Stimulated activated naive CD8-positive, alpha-beta T cell treated with anti-CD3 and anti-CD28 coated beads, Interleukin-15, Interleukin-2, amounts not matched to agents 100 ng/mL and 50 ng/mL, for 24 hours (primary cell): ENCODE measurements at regions not wholly inside any gene's neighbourhood (a gene's known extent, or its start where the extent isn't known, plus 50 kb on each side); places are given as distances from the start of the nearest gene placed in this dataset.

Experiments used
- H3K27ac Mint-ChIP-seq: one replicate; pipeline ENCODE4 v1.8.0; 2021; ENCODE audit warnings: mild to moderate bottlenecking, mixed read lengths
- H3K27me3 Mint-ChIP-seq: one replicate; pipeline ENCODE4 v1.8.0; 2021; ENCODE audit warnings: mixed read lengths
- H3K36me3 Mint-ChIP-seq: one replicate; pipeline ENCODE4 v1.8.0; 2021; ENCODE audit warnings: low read depth, mixed read lengths
- H3K4me1 Mint-ChIP-seq: one replicate; pipeline ENCODE4 v1.8.0; 2021; ENCODE audit warnings: low read depth, mixed read lengths
- H3K4me3 Mint-ChIP-seq: one replicate; pipeline ENCODE4 v1.8.0; 2021; ENCODE audit warnings: mild to moderate bottlenecking, mixed read lengths
- H3K9me3 Mint-ChIP-seq: one replicate; pipeline ENCODE4 v1.8.0; 2021; ENCODE audit warnings: mixed read lengths

DNA sequence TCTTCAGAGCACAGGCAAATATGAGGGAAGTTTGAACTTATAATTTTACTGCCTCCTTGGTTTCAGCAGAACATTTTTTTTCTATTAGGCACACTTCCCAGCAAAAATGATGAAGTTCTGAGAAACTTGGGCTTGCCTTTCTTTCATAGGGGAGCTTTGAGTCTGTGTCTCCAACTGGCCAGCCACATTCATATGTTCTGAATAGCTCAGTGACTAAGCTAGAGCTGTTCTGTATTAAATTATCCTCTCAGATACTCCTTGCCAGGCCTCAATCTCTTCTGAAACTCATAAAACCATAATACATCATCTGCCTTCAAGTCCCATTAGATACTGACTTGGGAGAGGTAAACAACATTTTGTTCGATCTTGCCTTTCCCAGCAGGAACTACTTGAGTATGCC is 476.5 kb downstream of the GPAM start:
- H3K9me3 Mint-ChIP-seq = peaks cover 8% of the 10 kb centered on the region
- H3K4me1 Mint-ChIP-seq = no peaks in the 10 kb centered on the region
- no peak overlapping the region for H3K4me3 Mint-ChIP-seq
- H3K27ac Mint-ChIP-seq = no peak overlapping the region
- no peaks in the 10 kb centered on the region for H3K36me3 Mint-ChIP-seq
- H3K27me3 Mint-ChIP-seq = no peaks in the 10 kb centered on the region

DNA sequence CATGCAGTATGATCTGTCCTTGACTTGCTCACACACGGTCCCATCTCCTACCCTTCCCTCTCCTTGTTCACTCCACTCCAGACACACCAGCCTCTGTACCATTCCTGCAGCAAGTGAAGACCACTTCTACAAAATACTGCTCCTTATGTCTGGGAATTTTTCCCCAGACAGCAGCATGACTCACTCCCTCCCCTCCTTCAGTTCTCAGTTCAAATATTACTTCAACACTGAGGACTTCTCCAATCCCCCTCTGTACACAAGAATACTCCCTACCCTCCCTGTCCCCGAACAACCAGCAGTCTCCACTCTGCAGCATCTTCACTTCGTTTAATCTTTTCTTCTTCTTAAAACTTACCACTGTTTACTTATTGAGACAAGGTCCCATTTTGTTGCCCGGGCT is 474.0 kb downstream of the GPAM start:
- no peaks in the 10 kb centered on the region for H3K4me1 Mint-ChIP-seq
- H3K36me3 Mint-ChIP-seq = no peaks in the 10 kb centered on the region
- H3K4me3 Mint-ChIP-seq = no peak overlapping the region
- H3K9me3 Mint-ChIP-seq = peaks cover 4% of the 10 kb centered on the region
- no peaks in the 10 kb centered on the region for H3K27me3 Mint-ChIP-seq
- no peak overlapping the region for H3K27ac Mint-ChIP-seq

DNA sequence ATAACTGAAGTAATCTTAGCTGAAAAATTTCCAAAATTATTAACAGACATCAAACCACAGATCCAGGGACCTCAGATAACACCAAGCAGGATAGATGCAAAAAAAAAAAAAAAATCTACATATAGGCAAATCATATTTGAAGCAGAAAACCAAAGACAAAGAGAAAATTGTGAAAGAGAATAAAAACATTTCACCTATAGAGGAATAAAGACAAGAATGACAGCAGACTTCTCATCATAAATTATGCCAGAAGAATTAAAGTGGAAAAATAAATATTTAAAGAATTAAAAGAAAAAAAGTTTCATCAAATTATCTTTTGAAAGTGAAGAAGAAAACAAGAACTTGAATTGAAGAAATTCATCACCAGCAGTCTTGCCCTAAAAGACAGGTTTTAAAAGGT is 467.5 kb downstream of the GPAM start:
- H3K4me3 Mint-ChIP-seq = no peak overlapping the region
- no peaks in the 10 kb centered on the region for H3K4me1 Mint-ChIP-seq
- no peaks in the 10 kb centered on the region for H3K27me3 Mint-ChIP-seq
- no peaks in the 10 kb centered on the region for H3K36me3 Mint-ChIP-seq
- no peak overlapping the region for H3K27ac Mint-ChIP-seq
- H3K9me3 Mint-ChIP-seq = peaks cover 12% of the 10 kb centered on the region

DNA sequence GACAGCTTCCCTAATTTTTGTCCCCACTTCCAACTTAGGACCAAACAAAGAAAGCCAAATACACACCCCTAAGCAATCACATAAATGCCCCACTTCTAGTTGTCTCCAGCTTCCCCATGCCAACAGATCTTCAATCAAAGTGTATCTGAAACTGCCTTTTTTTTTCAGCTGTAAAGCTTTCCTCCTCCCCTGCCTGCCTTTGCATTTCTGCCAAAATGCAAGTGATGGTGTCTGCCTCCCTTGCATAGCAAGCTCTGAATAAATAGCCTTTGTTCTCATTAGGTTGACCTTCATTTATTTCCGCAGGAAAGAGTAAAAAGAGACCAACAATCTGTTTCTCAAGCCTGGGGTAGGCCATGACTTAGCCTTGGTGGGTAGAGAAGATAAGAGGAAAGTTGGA is 459.4 kb downstream of the GPAM start:
- no peaks in the 10 kb centered on the region for H3K36me3 Mint-ChIP-seq
- peaks cover 6% of the 10 kb centered on the region for H3K27me3 Mint-ChIP-seq
- no peaks in the 10 kb centered on the region for H3K4me1 Mint-ChIP-seq

DNA sequence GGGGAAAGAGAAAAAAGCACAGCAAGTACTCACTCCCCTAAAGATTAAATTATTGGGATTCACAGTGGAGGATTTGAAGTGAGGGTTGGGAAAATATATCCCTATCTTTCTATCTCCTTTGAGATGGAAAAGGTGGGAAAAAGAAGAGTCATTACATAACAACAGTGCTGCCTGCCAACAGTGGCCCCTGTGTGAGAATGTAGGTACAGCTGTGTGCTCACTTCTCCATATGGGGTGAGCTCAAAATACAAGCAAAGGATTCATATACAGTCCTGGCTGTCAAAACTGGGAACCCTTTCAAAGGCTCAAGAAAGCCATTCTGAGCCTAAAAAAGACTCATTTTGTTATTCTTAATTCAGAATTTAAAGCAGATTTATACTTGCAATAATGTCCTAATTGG is 458.5 kb downstream of the GPAM start:
- no peaks in the 10 kb centered on the region for H3K4me1 Mint-ChIP-seq
- H3K27ac Mint-ChIP-seq = no peak overlapping the region
- no peaks in the 10 kb centered on the region for H3K9me3 Mint-ChIP-seq
- H3K36me3 Mint-ChIP-seq = no peaks in the 10 kb centered on the region
- H3K4me3 Mint-ChIP-seq = no peak overlapping the region
- peaks cover 6% of the 10 kb centered on the region for H3K27me3 Mint-ChIP-seq

More for the DNA sequence above, 459.4 kb downstream of the GPAM start:
- no peaks in the 10 kb centered on the region for H3K9me3 Mint-ChIP-seq
- H3K27ac Mint-ChIP-seq = no peak overlapping the region
- no peak overlapping the region for H3K4me3 Mint-ChIP-seq

DNA sequence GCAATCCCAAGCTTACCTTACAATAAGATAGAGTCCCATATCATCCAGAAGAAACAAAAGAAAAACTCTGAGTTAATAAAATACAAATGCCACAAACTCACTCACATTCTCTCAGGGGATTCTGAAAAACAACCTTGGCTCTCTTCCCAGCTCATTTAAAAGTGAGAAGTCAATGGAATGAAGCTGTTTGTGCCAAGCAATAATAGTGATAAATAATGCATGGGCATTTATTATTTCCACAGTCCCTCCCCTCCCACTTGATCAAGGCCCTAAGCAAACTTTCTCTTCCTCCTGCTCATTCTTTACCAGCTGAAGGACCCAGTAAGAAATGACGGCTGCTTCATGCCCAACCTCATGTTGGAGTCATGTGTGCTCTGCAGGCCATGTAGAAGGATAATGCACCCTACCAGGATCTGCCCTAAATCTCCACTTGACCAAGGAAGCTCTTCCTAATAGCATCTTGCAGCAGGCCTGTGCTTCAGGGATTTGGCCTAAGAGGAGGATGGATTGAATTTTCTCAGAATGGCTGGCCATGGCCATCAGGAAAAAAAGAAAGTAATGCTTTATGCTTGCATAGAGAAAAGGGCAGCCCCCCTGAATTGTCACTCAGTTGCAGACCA is 451.3 kb downstream of the GPAM start:
- Mint-ChIP-seq H3K27ac (no peak overlapping the region), H3K36me3 (no peaks in the 10 kb centered on the region), H3K9me3 (peaks cover 6% of the 10 kb centered on the region), H3K27me3 (no peaks in the 10 kb centered on the region), H3K4me3 (no peak overlapping the region), H3K4me1 (no peaks in the 10 kb centered on the region)

DNA sequence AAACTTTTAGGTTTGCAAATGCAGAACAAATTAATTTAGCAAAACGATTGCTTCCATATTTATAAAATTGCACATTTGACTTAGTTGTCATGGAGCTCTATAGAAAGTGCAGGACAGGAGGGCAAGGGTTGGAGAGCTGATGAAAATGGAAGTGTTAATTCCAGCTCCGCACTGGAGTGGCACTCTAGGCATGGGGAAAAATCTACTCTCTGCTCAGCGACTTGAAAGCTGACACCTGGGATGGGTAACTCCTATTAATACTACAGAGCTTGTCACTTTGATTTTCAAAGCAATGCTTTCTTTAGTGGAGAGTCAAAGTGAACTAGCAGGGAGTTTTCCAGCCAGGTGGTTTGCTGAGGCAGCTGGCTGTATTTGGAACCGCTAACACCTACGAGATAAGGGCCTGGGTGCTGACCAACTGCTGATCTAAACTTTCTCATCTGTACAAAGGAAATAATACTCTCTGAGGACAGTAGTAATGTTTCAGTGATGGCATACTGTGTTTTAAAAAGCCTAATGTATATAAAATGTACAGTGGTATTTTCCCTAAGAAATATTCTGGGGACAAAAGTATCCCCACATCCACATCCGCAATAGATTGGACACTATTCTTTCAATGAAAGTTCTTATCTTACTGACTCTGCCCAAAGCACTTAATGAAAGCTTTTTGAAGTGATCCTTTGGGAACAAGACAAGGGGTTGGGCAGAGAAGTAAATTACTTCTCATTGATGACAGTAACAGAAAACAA is 444.3 kb downstream of the GPAM start:
- H3K4me1 Mint-ChIP-seq = no peaks in the 10 kb centered on the region
- H3K27me3 Mint-ChIP-seq = no peaks in the 10 kb centered on the region

DNA sequence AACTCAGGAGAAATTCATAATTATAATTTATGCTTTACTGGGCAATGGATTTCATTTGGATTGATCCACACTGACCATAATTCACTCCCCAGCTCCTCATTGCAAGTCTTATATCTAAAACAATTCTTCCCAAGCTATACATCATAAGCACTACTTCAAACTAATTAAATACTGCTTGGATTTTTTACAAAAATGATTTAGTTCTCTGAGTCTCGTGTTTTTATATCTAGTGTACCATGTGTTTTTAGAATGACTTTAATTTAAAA is 443.8 kb downstream of the GPAM start:
- H3K9me3 Mint-ChIP-seq = peaks cover 6% of the 10 kb centered on the region
- no peak overlapping the region for H3K27ac Mint-ChIP-seq
- no peaks in the 10 kb centered on the region for H3K36me3 Mint-ChIP-seq
- no peaks in the 10 kb centered on the region for H3K4me1 Mint-ChIP-seq
- no peaks in the 10 kb centered on the region for H3K27me3 Mint-ChIP-seq
- H3K4me3 Mint-ChIP-seq = no peak overlapping the region

More for the DNA sequence above, 444.3 kb downstream of the GPAM start:
- H3K27ac Mint-ChIP-seq = no peak overlapping the region
- no peak overlapping the region for H3K4me3 Mint-ChIP-seq
- peaks cover 6% of the 10 kb centered on the region for H3K9me3 Mint-ChIP-seq
- no peaks in the 10 kb centered on the region for H3K36me3 Mint-ChIP-seq

DNA sequence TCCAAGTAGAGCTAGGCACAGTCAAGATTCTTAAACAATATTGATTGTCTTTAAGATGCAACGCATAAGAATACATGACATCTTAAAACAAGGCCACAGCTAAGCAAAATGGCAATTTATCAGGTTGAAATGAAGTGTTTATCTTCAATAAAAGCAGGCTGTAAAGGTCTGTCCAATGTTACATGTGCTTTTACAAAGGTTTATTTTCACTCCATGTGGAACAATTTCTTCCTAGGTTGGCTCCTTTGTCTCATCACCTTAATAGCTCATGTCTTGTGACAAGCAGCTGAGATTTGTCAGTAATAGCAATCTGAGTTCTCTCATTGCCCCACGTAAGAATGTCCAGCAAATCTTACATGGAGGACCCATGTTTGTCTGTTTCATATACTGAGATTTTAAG is 437.6 kb downstream of the GPAM start:
- H3K4me3 Mint-ChIP-seq = no peak overlapping the region
- H3K36me3 Mint-ChIP-seq = no peaks in the 10 kb centered on the region
- H3K27ac Mint-ChIP-seq = no peak overlapping the region
- no peaks in the 10 kb centered on the region for H3K4me1 Mint-ChIP-seq
- no peaks in the 10 kb centered on the region for H3K27me3 Mint-ChIP-seq
- no peaks in the 10 kb centered on the region for H3K9me3 Mint-ChIP-seq

DNA sequence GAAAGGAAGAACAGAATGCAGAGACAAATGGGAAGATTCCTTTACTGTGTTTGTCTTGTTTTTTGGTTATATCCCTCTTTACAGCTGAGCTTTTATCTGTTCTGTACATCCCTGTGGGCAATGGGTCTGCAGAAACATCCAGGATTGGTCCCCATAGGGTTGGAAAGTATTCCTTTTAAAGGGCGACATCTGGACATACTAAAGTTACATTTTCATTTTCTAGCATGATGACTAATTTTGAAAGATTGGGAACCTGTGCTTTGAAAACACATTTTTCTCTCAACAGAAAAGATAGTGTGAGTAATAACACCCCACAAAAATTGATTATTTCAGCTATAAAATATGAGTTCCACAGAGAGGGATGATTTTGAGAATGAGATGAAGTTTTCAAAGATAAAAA is 435.8 kb downstream of the GPAM start:
- no peaks in the 10 kb centered on the region for H3K27me3 Mint-ChIP-seq
- no peaks in the 10 kb centered on the region for H3K4me1 Mint-ChIP-seq
- H3K9me3 Mint-ChIP-seq = no peaks in the 10 kb centered on the region
- H3K27ac Mint-ChIP-seq = no peak overlapping the region
- H3K4me3 Mint-ChIP-seq = no peak overlapping the region
- H3K36me3 Mint-ChIP-seq = no peaks in the 10 kb centered on the region

DNA sequence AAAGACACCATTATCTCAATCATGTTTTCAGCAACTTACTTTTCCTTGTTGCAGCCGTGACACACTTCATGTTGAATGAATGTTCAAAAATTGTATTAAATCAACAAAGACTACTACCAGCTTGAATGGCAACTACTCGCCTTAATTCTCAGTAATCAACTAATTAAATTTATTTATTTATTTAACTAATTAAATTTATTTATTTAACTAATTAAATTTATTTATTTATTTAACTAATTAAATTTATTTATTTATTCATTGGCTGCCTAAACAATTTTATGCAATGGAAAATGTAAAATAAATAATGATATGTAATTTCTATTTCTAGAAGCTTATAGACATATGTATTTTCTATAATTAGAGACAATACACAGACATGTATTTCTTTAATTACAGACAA is 435.4 kb downstream of the GPAM start:
- H3K36me3 Mint-ChIP-seq = no peaks in the 10 kb centered on the region
- H3K4me3 Mint-ChIP-seq = no peak overlapping the region
- no peak overlapping the region for H3K27ac Mint-ChIP-seq
- H3K4me1 Mint-ChIP-seq = no peaks in the 10 kb centered on the region
- H3K9me3 Mint-ChIP-seq = no peaks in the 10 kb centered on the region
- no peaks in the 10 kb centered on the region for H3K27me3 Mint-ChIP-seq

DNA sequence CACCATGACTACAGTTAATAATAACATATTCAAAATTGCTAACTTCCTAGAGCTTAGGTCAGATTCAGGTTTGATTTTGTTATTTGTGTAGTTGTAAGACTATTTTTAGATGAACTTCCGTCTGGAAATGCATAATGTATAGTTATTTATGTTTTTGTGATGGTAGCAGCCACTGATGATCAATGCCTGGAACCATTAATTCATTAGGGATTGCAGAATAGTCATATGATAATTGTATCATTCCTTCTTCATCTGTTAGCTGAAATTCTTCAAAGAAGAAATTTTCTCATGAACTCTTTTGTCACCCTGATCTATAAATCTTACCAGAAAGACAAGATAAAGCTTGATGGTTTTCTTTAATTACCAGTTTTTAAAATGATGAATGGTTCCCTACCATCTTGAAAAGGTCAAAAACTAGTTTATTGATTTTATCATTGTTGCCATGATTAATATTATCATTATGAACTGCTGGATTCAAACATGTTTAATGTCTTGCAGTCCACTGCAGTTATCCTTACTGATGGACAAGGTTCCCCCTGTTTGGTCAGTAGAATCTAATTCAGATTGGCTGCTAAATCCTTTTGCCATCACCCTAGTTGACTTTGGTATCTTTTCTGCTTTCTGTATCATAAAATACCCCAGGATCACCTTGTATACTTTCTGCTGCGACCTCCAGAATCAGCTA is 433.3 kb downstream of the GPAM start:
- H3K27ac Mint-ChIP-seq = no peak overlapping the region

DNA sequence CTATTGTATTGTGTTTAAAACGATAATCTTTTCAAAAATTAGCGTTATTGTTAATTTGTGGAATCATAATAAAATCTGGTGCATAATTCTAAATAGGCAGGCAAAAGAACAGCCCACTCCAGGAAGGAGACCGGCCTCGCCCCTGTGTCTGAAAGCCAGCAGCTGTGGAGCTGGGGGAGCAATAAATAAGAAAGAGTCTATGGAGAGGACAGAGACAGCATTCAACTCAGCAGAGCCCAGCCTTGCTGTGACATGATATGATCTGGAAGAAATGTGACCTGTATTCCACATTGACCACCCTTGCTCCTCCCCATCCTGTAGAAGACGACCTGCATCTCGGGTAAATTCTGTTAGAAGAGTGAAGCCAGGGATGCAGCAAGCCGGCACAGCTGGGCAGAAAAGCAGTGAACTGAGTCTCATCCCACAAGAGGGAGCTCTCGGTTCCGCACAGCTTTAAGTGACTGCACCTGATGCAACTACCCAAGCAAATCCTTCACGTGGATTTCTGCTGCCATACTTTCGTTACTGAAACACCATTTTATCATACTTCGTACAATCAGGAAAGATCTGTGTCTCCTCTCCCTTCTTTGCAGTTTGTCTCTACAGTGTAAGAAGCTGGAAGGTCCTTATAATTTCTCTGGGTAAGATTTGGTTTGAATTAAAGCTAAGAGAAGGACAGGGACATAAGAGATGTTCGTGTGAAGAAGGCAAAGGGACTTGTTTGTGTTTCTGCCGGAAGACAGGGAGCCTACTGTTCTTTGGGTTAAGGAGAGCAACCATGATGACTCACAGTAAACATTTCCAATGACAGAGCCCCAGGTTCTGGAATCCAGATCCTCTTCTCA is 427.1 kb downstream of the GPAM start:
- Mint-ChIP-seq H3K27me3 (peaks cover 29% of the 10 kb centered on the region), H3K36me3 (no peaks in the 10 kb centered on the region), H3K9me3 (no peaks in the 10 kb centered on the region), H3K4me1 (no peaks in the 10 kb centered on the region), H3K4me3 (no peak overlapping the region), H3K27ac (no peak overlapping the region)

More for the DNA sequence above, 433.3 kb downstream of the GPAM start:
- H3K36me3 Mint-ChIP-seq = no peaks in the 10 kb centered on the region
- no peaks in the 10 kb centered on the region for H3K9me3 Mint-ChIP-seq
- H3K27me3 Mint-ChIP-seq = peaks cover 2% of the 10 kb centered on the region
- H3K4me1 Mint-ChIP-seq = no peaks in the 10 kb centered on the region
- H3K4me3 Mint-ChIP-seq = no peak overlapping the region

DNA sequence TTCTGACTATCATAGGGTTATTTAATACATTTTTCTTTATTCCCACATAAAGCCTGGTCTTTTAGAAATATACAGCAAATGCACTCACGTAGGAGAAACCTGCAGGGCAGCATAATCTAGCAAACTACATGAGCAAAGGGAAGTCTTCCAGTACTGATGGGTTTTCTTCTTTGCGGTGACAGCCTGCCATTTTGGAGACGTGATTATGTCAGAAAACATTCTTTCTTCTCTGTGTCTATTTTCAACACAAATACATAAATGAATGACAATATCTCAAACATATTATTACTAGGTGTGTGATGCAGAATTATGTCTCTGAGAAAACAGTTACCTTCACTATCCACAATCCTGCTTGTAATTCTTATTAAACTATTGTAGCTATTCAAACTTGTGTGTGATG is 425.0 kb downstream of the GPAM start:
- peaks cover 29% of the 10 kb centered on the region for H3K27me3 Mint-ChIP-seq
- H3K4me1 Mint-ChIP-seq = no peaks in the 10 kb centered on the region
- H3K9me3 Mint-ChIP-seq = no peaks in the 10 kb centered on the region
- H3K36me3 Mint-ChIP-seq = no peaks in the 10 kb centered on the region
- H3K4me3 Mint-ChIP-seq = no peak overlapping the region
- no peak overlapping the region for H3K27ac Mint-ChIP-seq

DNA sequence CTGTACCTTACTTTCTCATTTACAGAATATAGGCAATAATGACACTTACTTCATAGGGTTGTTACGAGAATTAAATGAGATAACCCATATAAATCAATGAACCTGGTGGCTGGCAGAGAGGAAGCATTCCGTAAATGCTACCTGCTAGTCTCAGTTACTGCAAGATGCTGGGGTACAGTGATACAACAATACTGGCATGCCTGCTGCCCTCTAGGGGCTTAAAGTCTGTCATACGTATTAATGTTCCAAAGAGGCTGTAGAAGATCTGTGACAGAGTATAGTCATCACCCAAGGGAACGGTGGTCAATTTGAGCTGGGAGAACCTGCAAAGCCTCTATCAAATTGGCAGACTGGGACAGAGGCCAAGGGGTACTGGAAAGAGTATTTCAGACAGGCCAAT is 421.5 kb downstream of the GPAM start:
- H3K27me3 Mint-ChIP-seq = peaks cover 15% of the 10 kb centered on the region
- H3K4me1 Mint-ChIP-seq = no peaks in the 10 kb centered on the region
- H3K4me3 Mint-ChIP-seq = no peak overlapping the region

More for the DNA sequence above, 421.5 kb downstream of the GPAM start:
- H3K9me3 Mint-ChIP-seq = no peaks in the 10 kb centered on the region
- H3K27ac Mint-ChIP-seq = no peak overlapping the region
- H3K36me3 Mint-ChIP-seq = no peaks in the 10 kb centered on the region
